HG03571 (cell line): ENCODE measurements at regions not wholly inside any gene's neighbourhood (a gene's known extent, or its start where the extent isn't known, plus 50 kb on each side); places are given as distances from the start of the nearest gene placed in this dataset.
"Not testable (repeated sequence)": the region's sequence is repeated elsewhere in the genome, so short reads cannot be mapped to it uniquely, and the experiment has no call there.

Experiments used
- ATAC-seq: cut with Tn5 transposase; IDR thresholded peaks from one replicate; pipeline ENCODE4 v1.9.1; 2021; ENCODE audit not compliant: unreplicated experiment

DNA sequence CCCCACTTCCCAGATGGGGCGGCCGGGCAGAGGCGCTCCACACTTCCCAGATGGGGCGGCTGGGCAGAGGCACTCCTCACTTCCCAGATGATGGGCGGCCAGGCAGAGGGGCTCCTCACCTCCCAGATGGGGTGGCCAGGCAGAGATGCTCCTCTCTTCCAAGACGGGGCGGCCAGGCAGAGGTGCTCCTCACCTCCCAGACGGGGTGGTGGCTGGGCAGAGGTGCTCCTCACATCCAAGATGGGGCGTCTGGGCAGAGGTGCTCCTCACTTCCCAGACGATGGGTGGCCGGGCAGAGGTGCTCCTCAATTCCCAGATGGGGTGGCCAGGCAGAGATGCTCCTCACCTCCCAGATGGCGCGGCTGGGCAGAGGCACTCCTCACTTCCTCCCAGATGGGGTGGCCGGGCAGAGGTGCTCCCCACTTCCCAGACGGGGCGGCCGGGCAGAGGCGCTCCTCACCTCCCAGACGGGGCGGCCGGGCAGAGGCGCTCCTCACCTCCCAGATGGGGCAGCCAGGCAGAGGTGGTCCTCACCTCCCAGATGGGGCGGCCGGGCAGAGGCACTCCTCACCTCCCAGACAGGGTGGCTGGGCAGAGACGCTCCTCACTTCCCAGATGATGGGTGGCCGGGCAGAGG is 275.2 kb downstream of the LIPI start:
- ATAC-seq = not testable (repeated sequence)

DNA sequence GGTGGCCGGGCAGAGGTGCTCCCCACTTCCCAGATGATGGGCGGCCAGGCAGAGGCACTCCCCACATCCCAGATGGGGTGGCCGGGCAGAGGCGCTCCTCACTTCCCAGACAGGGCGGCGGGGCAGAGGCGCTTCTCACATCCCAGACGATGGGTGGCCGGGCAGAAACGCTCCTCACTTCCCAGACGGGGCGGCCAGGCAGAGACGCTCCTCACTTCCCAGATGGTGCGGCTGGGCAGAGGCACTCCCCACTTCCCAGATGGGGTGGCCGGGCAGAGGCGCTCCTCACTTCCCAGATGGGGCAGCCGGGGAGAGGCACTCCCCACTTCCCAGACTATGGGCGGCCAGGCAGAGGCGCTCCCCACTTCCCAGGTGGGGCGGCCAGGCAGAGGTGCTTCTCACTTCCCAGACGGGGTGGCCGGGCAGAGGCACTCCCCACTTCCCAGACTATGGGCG is 275.8 kb downstream of the LIPI start:
- not testable (repeated sequence) for ATAC-seq

DNA sequence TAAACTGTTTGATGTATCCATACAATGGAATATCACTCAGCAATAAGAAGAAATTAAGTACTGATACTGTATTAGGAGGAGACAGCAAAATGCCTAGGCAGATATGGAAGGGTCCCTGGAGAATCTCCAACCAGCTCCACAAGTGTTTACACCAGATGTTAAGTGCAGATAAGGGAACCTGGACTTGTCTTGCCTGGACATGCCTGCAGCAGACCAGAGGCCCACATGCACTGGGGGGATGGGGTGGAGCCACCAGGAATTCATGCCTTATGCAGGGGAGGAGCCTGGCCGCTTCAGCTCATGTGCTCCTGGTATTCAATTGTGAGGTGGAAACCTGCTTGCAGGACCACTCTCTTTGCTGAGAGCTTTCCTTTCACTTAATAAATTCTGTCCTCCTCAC is 287.6 kb downstream of the LIPI start:
- ATAC-seq = not testable (repeated sequence)

DNA sequence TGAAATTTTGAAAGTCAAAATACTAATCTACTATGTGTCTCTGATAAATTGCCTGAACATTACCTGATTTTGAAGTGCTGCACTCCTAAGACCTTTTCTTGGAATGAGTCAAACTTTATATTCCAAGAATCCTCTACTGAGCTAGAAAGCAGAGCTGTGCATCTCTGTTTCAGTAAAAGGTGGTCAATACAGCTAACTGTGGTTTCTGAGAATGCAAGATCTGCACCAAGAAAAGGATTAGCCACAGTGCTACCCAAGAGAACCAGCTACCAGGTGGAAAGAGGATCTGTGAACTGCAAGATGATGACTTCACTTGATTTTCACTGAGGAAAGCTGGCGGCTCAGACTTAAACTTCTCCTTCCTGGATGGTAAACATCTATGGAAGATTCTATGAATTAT is 289.3 kb downstream of the LIPI start:
- ATAC-seq = not testable (repeated sequence)

DNA sequence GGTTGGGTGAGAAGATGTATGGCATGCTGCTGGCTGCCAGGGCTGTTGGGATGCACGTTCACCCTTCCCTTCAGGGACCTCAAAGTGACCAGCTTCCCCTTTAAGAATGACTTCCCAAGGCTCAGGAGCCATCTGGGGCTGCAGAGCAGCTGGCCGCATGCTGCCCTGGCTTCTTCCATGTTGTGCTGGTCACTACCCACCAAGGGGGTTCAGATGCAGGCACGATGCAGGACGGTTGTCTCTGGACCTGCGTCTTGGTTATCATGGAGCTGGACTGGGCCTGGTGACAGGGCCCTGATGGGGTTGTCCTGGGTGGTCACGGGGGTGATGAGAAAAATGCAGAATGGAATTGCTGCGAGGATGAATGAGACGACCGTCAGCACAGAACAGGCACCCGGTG is 297.8 kb downstream of the POTED start:
- ATAC-seq = not testable (repeated sequence)

DNA sequence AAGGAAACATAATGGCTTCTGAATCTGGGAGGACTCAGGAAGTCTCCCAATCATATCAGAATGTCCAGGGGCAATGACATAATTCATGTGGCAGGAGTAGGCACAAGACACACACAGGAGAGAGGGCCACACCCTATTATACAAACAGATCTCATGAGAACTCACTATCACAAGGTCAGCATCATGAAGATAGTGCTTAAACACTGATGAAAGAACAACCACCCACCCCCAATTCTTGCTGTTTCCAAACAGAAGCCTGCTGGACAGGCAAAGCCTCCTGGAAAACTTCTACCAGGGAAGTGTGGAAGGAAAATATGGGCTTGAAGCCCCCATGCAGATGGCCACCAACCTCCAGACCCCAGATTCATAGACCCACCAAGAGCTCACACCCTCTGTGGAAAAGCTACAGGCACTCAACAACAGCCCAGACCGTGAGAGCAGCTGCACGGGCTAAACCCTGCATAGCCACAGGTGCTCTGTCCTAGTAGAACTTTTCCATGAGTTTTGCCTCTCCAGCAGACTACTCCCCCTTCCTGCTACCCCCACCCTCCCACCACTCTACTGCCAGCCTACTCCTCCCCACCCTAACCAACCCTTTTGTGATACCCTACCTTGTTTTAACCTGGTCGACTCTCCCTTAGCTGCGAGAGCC is 287.1 kb downstream of the POTED start:
- ATAC-seq = not testable (repeated sequence)

DNA sequence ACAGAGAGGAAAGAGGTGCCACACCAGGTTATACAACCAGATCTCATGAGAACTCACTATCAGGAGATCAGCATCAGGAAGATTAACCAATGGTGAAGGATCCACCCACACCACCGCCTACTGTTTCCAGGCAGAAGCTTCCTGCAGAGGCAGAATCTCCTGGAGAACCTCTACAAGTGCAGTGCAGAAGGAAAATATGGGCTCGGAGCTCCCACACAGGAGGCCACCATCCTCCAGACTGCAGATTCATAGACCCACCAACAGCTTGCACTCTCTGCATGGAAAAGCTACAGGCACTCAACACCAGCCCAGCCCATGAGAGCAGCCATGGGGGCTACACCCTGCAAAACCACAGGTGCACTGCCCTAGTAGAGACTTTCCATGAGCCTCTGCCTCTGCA is 284.0 kb downstream of the POTED start:
- not testable (repeated sequence) for ATAC-seq

DNA sequence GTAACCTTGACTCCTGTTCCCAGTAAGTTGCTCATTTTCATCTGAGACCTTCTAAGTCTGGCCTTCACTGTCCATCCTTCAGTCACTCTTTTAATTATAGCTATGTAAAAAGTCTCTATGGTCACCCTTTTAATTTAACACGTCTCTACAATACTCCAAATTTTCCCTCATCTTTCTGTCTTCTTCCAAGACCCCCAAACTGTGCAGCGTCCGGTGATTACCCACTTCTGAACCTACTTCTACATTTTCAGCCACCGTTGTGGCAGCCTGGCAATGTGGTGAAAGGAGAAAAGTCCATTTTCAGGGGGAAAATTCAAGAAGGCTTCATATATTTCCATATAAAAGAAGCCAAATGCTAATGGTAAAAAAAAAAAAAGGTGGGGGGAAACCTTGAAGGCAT is 283.4 kb downstream of the POTED start:
- ATAC-seq = not testable (repeated sequence)

DNA sequence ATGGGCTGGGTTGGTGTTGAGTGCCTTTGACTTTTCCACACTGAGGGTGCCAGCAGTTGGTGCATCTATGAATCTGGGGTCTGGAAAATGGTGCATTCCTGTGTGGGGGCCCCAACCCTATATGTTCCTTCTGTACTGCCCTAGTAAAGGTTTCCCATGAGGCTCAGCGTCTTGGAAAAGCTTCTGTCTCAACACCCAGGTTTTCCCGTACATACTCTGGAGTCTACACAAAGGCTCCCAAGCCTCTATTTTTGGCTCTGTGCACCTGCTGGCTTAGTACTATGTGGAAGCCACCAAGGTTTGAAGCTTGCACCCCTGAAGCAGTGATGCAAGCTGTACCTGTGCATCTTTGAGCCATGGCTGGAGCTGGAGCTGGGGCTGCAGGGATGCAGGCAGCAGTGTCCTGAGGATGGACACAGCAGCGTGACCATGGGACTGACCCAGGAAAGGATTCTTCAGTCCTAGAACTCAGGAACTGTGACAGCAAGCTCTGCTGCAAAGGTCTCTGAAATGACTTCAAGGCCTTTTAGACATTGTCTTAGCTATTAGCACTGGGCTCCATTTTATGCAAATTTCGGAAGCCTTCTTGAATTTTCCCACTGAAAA is 282.7 kb downstream of the POTED start:
- ATAC-seq = not testable (repeated sequence)

DNA sequence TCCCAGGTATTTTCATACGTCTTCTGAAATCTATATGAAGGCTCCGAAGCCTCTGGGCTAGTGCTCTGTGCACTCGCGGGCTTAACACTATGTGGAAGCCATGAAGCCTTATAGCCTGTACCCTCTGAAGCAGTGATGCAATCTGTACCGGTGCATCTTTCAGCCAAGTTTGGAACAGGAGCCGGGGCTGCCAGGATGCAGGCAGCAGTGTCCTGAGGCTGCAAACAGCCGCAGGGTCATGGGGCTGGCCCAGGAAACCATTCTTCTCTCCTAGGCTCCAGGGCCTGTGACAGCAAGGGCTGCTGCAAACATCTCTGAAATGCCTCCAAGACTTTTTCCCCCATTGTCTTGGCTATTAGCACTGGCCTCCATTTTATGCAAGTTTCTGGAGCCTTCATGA is 279.6 kb downstream of the POTED start:
- ATAC-seq = not testable (repeated sequence)

DNA sequence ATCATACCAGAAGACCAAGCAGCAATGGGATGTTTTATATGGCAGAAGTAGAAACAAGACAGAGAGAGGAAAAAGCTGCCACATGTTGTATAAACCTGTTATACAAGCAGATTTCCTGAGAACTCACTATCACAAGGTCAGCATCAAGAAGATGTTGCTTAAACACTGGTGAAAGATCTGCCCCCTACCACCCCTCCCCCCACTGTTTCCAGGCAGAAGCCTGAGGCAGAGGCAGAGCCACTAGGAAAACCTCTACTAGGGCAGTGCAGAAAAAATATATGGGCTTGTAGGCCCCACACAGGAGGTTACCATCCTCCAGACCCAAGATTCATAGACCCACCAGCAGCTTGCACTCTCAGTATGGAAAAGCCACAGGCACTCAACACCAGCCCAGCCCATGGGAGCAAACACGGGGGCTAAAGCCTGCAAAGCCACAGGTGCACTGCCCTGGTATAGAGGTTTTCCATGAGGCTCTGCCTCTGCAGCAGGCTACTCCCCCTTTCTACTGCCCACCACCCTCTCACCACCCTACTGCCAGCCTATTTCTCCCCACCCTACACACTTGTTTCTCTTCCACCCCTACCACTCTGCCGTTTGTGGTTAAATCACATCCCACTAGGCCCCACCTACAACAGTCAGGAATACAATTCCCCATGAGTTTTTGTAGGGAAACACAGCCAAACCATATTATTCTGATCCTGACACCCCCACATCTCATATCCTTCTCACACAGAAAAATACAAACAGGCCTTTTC is 274.2 kb downstream of the POTED start:
- ATAC-seq = not testable (repeated sequence)

DNA sequence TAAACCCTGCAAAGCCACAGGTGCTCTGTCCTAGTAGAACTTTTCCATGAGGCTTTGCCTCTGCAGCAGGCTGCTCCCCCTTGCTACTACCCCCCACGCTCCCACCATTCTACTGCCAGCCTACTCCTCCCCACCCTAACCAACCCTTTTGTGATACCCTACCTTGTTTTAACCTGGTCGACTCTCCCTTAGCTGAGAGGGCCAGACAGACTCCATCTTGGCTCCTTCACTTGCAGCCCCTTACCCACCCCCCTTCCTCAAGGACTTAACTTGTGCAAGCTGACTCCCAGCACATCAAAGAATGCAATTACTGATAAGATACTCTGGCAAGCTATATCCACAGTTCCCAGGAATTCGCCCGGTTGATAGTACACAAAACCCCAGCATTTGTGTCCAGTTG is 267.9 kb downstream of the POTED start:
- not testable (repeated sequence) for ATAC-seq

DNA sequence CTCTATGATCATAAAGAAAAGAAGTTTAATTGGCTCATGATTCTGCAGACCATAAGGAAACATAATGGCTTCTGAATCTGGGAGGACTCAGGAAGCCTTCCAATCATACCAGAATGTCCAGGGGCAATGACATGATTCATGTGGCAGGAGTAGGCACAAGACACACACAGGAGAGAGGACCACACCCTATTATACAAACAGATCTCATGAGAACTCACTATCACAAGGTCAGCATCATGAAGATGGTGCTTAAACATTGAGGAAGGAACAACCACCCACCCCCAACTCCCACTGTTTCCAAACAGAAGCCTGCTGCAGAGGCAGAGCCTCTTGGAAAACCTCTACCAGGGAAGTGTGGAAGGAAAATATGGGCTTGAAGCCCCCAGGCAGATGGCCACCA is 267.4 kb downstream of the POTED start:
- ATAC-seq = not testable (repeated sequence)

DNA sequence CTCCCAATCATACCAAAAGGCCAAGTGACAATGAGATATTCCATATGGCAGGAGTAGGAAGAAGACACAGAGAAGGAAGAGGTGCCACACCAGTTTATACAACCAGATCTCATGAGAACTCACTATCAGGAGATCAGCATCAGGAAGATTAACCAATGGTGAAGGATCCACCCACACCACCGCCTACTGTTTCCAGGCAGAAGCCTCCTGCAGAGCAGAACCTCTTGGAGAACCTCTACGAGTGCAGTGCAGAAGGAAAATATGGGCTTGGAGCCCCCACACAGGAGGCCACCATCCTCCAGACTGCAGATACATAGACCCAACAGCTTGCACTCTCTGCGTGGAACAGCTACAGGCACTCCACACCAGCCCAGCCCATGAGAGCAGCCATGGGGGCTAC is 264.4 kb downstream of the POTED start:
- not testable (repeated sequence) for ATAC-seq

DNA sequence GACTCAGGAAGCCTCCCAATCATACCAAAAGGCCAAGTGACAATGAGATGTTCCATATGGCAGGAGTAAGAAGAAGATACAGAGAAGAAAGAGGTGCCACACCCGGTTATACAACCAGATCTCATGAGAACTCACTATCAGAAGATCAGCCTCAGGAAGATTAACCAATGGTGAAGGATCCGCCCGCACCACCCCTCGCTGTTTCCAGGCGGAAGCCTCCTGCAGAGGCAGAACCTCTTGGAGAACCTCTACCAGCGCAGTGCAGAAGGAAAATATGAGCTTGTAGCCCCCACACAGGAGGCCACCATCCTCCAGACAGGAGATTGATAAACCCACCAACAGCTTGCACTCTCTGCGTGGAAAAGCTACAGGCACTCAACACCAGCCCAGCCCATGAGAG is 245.1 kb downstream of the POTED start:
- ATAC-seq = no peak

DNA sequence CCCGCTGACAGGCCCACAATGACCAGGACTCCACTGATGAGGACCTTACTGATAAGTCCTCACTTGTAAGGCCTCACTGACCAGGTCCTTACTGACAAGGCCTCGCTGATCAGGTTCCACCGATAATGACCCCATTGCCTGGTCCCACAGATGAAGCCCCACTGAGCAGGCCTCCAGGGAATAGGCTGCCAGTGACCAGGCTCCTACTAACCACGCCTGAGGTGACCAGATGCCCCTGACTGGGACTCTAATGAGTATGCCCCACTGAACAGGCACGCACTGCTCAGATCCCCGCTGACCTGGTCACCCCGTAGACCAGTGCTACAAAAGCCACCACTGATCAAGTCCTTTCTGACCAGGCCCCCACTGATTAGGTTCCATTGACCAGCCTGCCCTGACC is 241.2 kb downstream of the POTED start:
- ATAC-seq = not testable (repeated sequence)

DNA sequence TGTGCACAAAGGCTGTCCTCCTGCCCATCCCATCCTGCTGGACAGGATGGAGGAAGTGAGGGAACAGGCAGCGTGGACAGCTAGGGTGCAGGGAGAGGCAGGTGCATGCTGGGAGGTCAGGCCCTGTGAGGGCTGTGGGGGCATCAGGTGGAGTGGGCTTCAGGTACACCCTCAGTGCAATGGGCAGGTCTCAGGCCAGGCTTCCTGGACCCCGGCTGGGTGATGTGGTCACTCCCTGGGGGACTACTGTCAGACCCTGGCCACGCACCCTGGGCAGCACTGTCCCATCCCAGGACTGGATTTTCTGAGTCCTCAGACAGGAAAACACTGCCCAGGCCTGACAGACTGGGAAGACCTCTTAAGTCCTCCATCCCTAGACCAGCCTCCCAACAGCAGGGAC is 239.9 kb downstream of the POTED start:
- ATAC-seq = not testable (repeated sequence)

DNA sequence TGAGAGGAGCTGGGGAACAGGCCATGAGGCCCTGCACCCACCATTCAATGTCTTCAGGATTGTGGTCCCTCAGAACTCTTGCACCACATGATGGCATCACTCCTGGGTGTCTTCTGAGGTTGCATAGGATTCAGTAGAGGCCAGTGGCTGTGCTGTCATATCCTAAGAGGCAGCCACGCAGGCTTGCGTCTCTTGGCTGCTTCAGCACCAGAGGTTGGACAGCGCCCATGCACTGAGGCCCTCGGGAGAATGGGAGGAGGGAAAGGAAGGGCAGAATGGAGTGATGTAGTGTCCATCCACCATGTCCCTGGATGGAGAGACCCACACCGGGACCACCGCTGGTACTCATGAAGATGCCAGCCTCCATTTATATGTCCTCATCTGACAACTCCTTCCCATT is 237.1 kb downstream of the POTED start:
- ATAC-seq = not testable (repeated sequence)

DNA sequence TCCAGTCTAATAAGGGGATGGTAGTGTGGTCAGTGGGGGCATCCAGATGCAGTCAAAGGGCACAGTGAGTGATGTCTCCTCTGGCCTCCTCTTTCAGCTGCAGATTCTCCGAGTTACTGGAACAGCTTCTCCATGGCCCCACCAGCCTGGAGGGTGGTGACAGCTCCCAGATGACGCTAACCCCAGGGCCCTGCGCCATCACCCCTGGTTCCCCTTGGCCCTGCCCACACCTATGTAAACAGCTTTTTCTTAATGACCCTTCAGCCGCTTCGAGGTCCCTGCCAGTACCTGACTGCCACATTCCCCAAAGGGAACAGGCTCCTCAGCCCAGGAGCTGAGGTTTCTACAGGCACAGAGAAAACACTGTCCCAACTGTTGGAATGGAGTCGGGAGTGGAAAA is 235.0 kb downstream of the POTED start:
- ATAC-seq = not testable (repeated sequence)

DNA sequence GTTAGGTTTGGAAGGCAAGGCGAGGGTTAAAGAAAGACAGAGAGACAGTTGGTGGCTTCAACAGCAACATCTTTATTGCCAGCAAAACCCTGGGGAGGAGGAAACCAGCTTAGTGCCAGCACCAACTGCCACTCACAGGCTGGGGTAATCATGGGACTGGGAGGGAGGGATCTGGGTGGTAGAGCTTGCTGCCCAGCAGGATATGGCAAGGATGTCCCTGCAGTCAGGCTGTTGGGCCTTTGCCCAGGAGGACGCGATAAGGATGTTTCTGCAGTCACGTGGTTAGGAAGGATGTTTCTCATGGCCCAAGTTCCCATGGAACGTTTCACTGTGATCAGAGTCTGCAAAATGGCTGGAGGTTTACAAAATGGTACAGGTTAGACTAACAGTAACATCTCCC is 233.5 kb downstream of the POTED start:
- not testable (repeated sequence) for ATAC-seq

DNA sequence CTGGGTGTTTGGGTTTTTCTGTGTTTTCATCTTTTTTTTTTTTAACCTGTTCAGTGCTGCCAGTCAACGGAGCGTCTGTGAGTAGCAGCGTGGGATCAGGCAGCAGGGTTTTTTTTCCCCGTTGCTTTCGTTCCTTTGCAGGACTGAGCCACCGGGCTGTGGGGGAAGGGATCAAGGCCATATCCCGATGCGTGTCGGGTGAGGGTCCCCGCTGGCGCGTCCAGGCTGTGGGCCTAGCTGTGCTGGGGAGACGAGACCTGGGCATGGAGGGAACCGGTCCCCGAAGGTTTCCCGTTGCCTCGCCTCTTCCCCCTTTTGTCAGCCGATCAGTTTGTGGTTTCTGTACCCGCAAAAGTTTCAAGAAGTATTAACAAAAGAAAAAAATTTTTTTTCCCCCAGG is 218.1 kb downstream of the POTED start:
- ATAC-seq = not testable (repeated sequence)
